SU-DHL-6 (cell line): ENCODE measurements at regions not wholly inside any gene's neighbourhood (a gene's known extent, or its start where the extent isn't known, plus 50 kb on each side); places are given as distances from the start of the nearest gene placed in this dataset.

Source experiments
- H2AFZ ChIP-seq: fragments of 200-600 bp; sonication (generic); 2 replicates; pipeline ENCODE4 v1.6.1; 2014; ENCODE audit warnings: low read depth, mild to moderate bottlenecking, moderate library complexity, mixed read lengths, antibody characterized with exemption, low read length; ENCODE audit not compliant: severe bottlenecking
- H3F3A ChIP-seq: fragments of 200-600 bp; shearing (Covaris generic); 2 replicates; pipeline ENCODE4 v1.6.0; 2016; ENCODE audit warnings: antibody characterized with exemption, mild to moderate bottlenecking; ENCODE audit not compliant: insufficient read depth
- H3K27ac ChIP-seq: fragments of 200-600 bp; sonication (generic); 2 replicates; pipeline ENCODE4 v1.5.1; 2016; ENCODE audit warnings: low read depth, mild to moderate bottlenecking, low read length, moderate library complexity, mixed read lengths
- H3K27me3 ChIP-seq: fragments of 200-600 bp; sonication (generic), shearing (Covaris generic); 2 replicates; pipeline ENCODE4 v1.6.0; 2014; ENCODE audit warnings: mild to moderate bottlenecking, low read length
- H3K36me3 ChIP-seq: fragments of 200-600 bp; sonication (generic); 2 replicates; pipeline ENCODE4 v1.6.1; 2014; ENCODE audit warnings: mild to moderate bottlenecking, low read length, mixed read lengths
- H3K4me2 ChIP-seq: fragments of 300-600, 200-600 bp; shearing (Covaris generic), sonication (generic); 2 replicates; pipeline ENCODE4 v1.6.0; 2014; ENCODE audit warnings: low read length, low read depth, mild to moderate bottlenecking; ENCODE audit not compliant: poor library complexity, severe bottlenecking
- H3K4me3 ChIP-seq: fragments of 200-600 bp; sonication (generic); 2 replicates; pipeline ENCODE4 v1.5.1; 2014; ENCODE audit warnings: antibody characterized with exemption, low read length, mild to moderate bottlenecking, mixed read lengths; ENCODE audit not compliant: insufficient read depth, poor library complexity, severe bottlenecking
- H3K79me2 ChIP-seq: fragments of 200-600 bp; sonication (generic); 2 replicates; pipeline ENCODE4 v1.6.1; 2014; ENCODE audit warnings: mild to moderate bottlenecking, low read length, moderate library complexity; ENCODE audit not compliant: insufficient read depth
- H3K9ac ChIP-seq: fragments of 200-600 bp; sonication (generic); 2 replicates; pipeline ENCODE4 v1.7.0; 2014; ENCODE audit warnings: mild to moderate bottlenecking, low read length
- H3K9me2 ChIP-seq: fragments of 200-600 bp; sonication (generic); replicated peaks from 2 replicates; pipeline ENCODE4 v1.6.1; 2014; ENCODE audit warnings: low read length; ENCODE audit not compliant: insufficient read depth
- H3K9me3 ChIP-seq: fragments of 200-600 bp; sonication (generic); 2 replicates; pipeline ENCODE4 v1.6.1; 2014; ENCODE audit warnings: low read length, mixed read lengths; ENCODE audit not compliant: insufficient read depth
- H4K20me1 ChIP-seq: fragments of 200-600 bp; sonication (generic); 2 replicates; pipeline ENCODE4 v1.6.1; 2014; ENCODE audit warnings: low read depth, mild to moderate bottlenecking, antibody characterized with exemption, low read length, moderate library complexity, mixed read lengths
- EZH2phosphoT487 ChIP-seq: fragments of 200-600 bp; sonication (generic), shearing (Covaris generic); conservative IDR thresholded peaks from 2 replicates; pipeline ENCODE4 v1.6.1; 2018; ENCODE audit warnings: mild to moderate bottlenecking, antibody characterized with exemption, low read length, moderate library complexity, mixed read lengths
- TF ChIP-seq, protein P1 (sequence below): fragments of 200-600 bp; sonication (generic); IDR thresholded peaks from one replicate; pipeline ENCODE4 v1.5.1; 2017; ENCODE audit warnings: antibody characterized with exemption, mild to moderate bottlenecking, low read length, moderate library complexity; ENCODE audit not compliant: insufficient read depth, poor library complexity, severe bottlenecking

DNA sequence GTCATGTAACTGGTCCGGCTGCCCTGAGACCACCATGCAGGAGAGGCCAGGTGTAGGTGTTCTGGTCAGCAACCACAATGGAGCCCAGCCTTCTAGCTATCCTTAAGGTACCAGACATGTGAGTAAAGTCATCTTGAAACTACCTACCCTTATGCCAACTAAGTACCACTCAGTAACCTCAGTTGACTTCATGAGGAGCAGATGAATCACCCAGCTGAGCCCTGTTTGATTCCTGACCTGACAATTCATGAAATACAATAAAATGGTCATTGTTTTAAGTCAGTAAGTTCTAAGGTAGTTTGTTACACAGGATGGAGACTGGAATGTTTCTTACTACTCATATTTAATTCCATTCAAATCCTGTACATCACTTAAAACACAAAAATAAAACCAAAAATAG lies 113.1 kb upstream of the LMO4 start:
- H4K20me1 ChIP-seq, result no peaks in the 10 kb centered on the region
- H3K4me2 ChIP-seq, result no peak overlapping the region
- no peak for TF ChIP-seq EZH2phosphoT487
- TF ChIP-seq, protein P1, sequence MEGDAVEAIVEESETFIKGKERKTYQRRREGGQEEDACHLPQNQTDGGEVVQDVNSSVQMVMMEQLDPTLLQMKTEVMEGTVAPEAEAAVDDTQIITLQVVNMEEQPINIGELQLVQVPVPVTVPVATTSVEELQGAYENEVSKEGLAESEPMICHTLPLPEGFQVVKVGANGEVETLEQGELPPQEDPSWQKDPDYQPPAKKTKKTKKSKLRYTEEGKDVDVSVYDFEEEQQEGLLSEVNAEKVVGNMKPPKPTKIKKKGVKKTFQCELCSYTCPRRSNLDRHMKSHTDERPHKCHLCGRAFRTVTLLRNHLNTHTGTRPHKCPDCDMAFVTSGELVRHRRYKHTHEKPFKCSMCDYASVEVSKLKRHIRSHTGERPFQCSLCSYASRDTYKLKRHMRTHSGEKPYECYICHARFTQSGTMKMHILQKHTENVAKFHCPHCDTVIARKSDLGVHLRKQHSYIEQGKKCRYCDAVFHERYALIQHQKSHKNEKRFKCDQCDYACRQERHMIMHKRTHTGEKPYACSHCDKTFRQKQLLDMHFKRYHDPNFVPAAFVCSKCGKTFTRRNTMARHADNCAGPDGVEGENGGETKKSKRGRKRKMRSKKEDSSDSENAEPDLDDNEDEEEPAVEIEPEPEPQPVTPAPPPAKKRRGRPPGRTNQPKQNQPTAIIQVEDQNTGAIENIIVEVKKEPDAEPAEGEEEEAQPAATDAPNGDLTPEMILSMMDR, result no peak
- 0 out of 2 replicates have a peak, but pooled peaks cover 4% of the 10 kb centered on the region for H3K9me3 ChIP-seq
- H3K36me3 ChIP-seq, result no peaks in the 10 kb centered on the region
- no peaks in the 10 kb centered on the region for H3K27me3 ChIP-seq
- H2AFZ ChIP-seq, result no peak overlapping the region
- H3K9me2 ChIP-seq, result no peaks in the 10 kb centered on the region
- no peak overlapping the region for H3K4me3 ChIP-seq
- H3F3A ChIP-seq, result no peaks in the 10 kb centered on the region
- H3K79me2 ChIP-seq, result no peaks in the 10 kb centered on the region
- no peak overlapping the region for H3K9ac ChIP-seq
- no peak overlapping the region for H3K27ac ChIP-seq

DNA sequence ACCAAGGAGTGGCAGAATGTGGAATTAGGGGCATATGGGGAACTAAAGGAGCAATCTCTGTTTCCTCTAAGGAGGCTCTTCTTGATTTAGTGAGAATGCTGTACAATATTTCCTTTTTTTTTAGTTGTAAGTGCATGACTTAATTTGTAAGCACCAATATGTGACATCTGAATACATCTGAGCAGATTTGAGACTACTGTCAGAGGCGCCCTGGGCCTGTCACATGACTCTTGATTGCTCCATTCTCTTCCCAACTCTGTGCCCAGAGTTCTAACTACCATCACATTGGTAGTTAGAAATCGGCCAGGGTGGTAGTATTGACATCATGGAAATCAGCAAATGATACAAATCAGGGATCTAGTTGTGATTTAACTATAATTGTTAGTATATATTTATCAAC lies 110.1 kb upstream of the LMO4 start:
- H3K4me3 ChIP-seq, result no peak overlapping the region
- no peak overlapping the region for H3K9ac ChIP-seq

DNA sequence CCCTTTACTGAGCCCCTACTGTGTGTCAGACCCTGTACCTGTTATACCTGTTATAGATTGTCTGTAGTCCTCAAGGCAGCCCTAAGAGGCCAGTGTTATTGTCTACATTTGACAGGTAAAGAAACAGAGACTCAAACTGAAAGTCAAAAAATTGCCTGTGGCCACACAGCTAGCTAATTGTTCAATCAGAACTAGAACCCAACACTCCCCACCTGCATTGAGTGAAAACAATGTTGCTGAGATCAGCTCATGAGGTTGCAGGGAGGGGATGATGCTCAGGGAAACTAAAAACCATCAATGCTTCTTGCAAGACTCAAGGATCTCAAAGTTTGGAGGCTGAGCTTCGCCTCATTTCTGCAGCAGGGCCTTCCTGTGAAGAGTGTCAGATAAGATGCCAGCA lies 109.5 kb upstream of the LMO4 start:
- Histone ChIP-seq H3K9me3 (0 out of 2 replicates have a peak, but pooled peaks cover 4% of the 10 kb centered on the region), H2AFZ (no peak overlapping the region), H3K79me2 (no peaks in the 10 kb centered on the region), H3K9me2 (no peaks in the 10 kb centered on the region), H3K36me3 (no peaks in the 10 kb centered on the region), H3K27me3 (no peaks in the 10 kb centered on the region), H4K20me1 (no peaks in the 10 kb centered on the region), H3K4me3 (no peak overlapping the region), H3K27ac (no peak overlapping the region), H3K4me2 (no peak overlapping the region), H3K9ac (no peak overlapping the region), H3F3A (no peaks in the 10 kb centered on the region)
- no peak for TF ChIP-seq EZH2phosphoT487
- TF ChIP-seq, protein P1, result no peak

More for the DNA sequence above, 110.1 kb upstream of the LMO4 start:
- Histone ChIP-seq H3K36me3 (no peaks in the 10 kb centered on the region), H4K20me1 (no peaks in the 10 kb centered on the region), H3F3A (no peaks in the 10 kb centered on the region), H3K79me2 (no peaks in the 10 kb centered on the region), H2AFZ (no peak overlapping the region), H3K27me3 (no peaks in the 10 kb centered on the region), H3K9me3 (0 out of 2 replicates have a peak, but pooled peaks cover 4% of the 10 kb centered on the region), H3K9me2 (no peaks in the 10 kb centered on the region), H3K27ac (no peak overlapping the region), H3K4me2 (no peak overlapping the region)
- TF ChIP-seq EZH2phosphoT487, result no peak
- TF ChIP-seq, protein P1, result no peak

DNA sequence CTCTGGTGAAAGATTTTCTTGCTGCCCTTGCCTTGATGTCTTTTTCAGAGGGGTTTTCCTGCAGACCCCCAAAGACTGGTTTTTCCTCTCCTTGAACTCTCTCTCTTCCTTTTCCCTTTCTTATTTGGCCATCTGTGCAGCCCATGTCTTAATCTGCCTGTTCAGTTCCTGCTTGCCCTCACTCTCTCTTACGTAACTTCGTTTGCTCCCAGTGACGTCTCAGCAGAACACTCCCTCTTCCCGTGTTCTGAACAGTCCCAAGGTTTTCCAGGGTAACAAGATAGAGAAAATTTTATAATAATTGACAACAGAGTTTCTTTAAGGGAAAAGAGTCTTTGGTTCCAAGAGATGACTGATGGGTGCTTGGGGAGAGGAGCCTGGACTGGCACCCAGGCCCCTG lies 109.1 kb upstream of the LMO4 start:
- no peak overlapping the region for H3K4me2 ChIP-seq
- TF ChIP-seq, protein P1, result no peak
- TF ChIP-seq EZH2phosphoT487, result no peak
- H3K9ac ChIP-seq, result no peak overlapping the region
- no peak overlapping the region for H3K4me3 ChIP-seq
- no peak overlapping the region for H3K27ac ChIP-seq
- no peaks in the 10 kb centered on the region for H3K36me3 ChIP-seq
- H3K27me3 ChIP-seq, result no peaks in the 10 kb centered on the region
- no peaks in the 10 kb centered on the region for H3K9me2 ChIP-seq
- H3K9me3 ChIP-seq, result 0 out of 2 replicates have a peak, but pooled peaks cover 4% of the 10 kb centered on the region
- no peaks in the 10 kb centered on the region for H3F3A ChIP-seq
- H3K79me2 ChIP-seq, result no peaks in the 10 kb centered on the region
- H4K20me1 ChIP-seq, result no peaks in the 10 kb centered on the region
- H2AFZ ChIP-seq, result no peak overlapping the region
